ENCODE measurements at regions not wholly inside any gene's neighbourhood (a gene's known extent, or its start where the extent isn't known, plus 50 kb on each side); places are given as distances from the start of the nearest gene placed in this dataset.
"Not testable (repeated sequence)": the region's sequence is repeated elsewhere in the genome, so short reads cannot be mapped to it uniquely, and the experiment has no call there.

- Histone ChIP-seq H3K36me3 (ENCODE audit: control insufficient read depth in 3 of 3, insufficient read depth in 2 of 3, low read depth in 1 of 3, low read length in 3 of 3) (no peaks in the 10 kb centered on the region), H3K4me1 (ENCODE audit: control insufficient read depth in 3 of 3, insufficient read depth in 2 of 3, low read depth in 1 of 3, low read length in 2 of 3) (no peaks in the 10 kb centered on the region), H3K27me3 (ENCODE audit: control insufficient read depth in 3 of 3, insufficient read depth in 3 of 3, low read length in 3 of 3) (no peaks in the 10 kb centered on the region), H3K27ac (ENCODE audit: low read depth in 1 of 3, low read length in 2 of 3) (no peak overlapping the region), H3K9me3 (ENCODE audit: control insufficient read depth in 2 of 2, insufficient read depth in 1 of 2, low read depth in 1 of 2, low read length in 1 of 2) (no peaks in the 10 kb centered on the region), H3K4me3 (ENCODE audit: low read depth in 1 of 3, low read length in 3 of 3) (no peak overlapping the region)
- DNase-seq: no peak
- no peak for FAIRE-seq
These were observed 528.4 kb upstream of the SOX9 start for GRCh38 chr17:71592431-71592830.

GRCh38 chr17:71593078-71593477 lies 527.7 kb upstream of the SOX9 start:
- no peak overlapping the region for H3K4me3 ChIP-seq (ENCODE audit: low read depth in 1 of 3, low read length in 3 of 3)
- no peak for DNase-seq
- no peak for FAIRE-seq
- WGBS, 3 donors: 90 to 93% (median 92%) methylated on average over 1 of the region's 1 CpG
- H3K9me3 ChIP-seq (ENCODE audit: control insufficient read depth in 2 of 2, insufficient read depth in 1 of 2, low read depth in 1 of 2, low read length in 1 of 2): no peaks in the 10 kb centered on the region
- no peaks in the 10 kb centered on the region for H3K27me3 ChIP-seq (ENCODE audit: control insufficient read depth in 3 of 3, insufficient read depth in 3 of 3, low read length in 3 of 3)
- no peak overlapping the region for H3K27ac ChIP-seq (ENCODE audit: low read depth in 1 of 3, low read length in 2 of 3)
- no peaks in the 10 kb centered on the region for H3K36me3 ChIP-seq (ENCODE audit: control insufficient read depth in 3 of 3, insufficient read depth in 2 of 3, low read depth in 1 of 3, low read length in 3 of 3)
- H3K4me1 ChIP-seq (ENCODE audit: control insufficient read depth in 3 of 3, insufficient read depth in 2 of 3, low read depth in 1 of 3, low read length in 2 of 3): no peaks in the 10 kb centered on the region

- H3K27me3 ChIP-seq (ENCODE audit: control insufficient read depth in 3 of 3, insufficient read depth in 3 of 3, low read length in 3 of 3); H3K36me3 ChIP-seq (ENCODE audit: control insufficient read depth in 3 of 3, insufficient read depth in 2 of 3, low read depth in 1 of 3, low read length in 3 of 3); DNase-seq; H3K4me1 ChIP-seq (ENCODE audit: control insufficient read depth in 3 of 3, insufficient read depth in 2 of 3, low read depth in 1 of 3, low read length in 2 of 3); H3K9me3 ChIP-seq (ENCODE audit: control insufficient read depth in 2 of 2, insufficient read depth in 1 of 2, low read depth in 1 of 2, low read length in 1 of 2); H3K4me3 ChIP-seq (ENCODE audit: low read depth in 1 of 3, low read length in 3 of 3); FAIRE-seq; H3K27ac ChIP-seq (ENCODE audit: low read depth in 1 of 3, low read length in 2 of 3): not testable (repeated sequence)
- WGBS, 3 donors: 90 to 100% (median 100%) methylated on average over 1 of the region's 1 CpG
These were observed 521.2 kb upstream of the SOX9 start for GRCh38 chr17:71599583-71599982.

- H3K4me1 ChIP-seq (ENCODE audit: control insufficient read depth in 3 of 3, insufficient read depth in 2 of 3, low read depth in 1 of 3, low read length in 2 of 3): no peaks in the 10 kb centered on the region
- peak; percentile 6 to 13 for DNase-seq
- WGBS, 3 donors: 53 to 60% (median 54%) methylated on average over 8 of the region's 8 CpGs
- no peak overlapping the region for H3K4me3 ChIP-seq (ENCODE audit: low read depth in 1 of 3, low read length in 3 of 3)
- H3K36me3 ChIP-seq (ENCODE audit: control insufficient read depth in 3 of 3, insufficient read depth in 2 of 3, low read depth in 1 of 3, low read length in 3 of 3): no peaks in the 10 kb centered on the region
- no peak overlapping the region for H3K27ac ChIP-seq (ENCODE audit: low read depth in 1 of 3, low read length in 2 of 3)
- no peak for FAIRE-seq
- no peaks in the 10 kb centered on the region for H3K9me3 ChIP-seq (ENCODE audit: control insufficient read depth in 2 of 2, insufficient read depth in 1 of 2, low read depth in 1 of 2, low read length in 1 of 2)
- H3K27me3 ChIP-seq (ENCODE audit: control insufficient read depth in 3 of 3, insufficient read depth in 3 of 3, low read length in 3 of 3): no peaks in the 10 kb centered on the region
These were observed 520.6 kb upstream of the SOX9 start for GRCh38 chr17:71600137-71600789.

- peak in 1 of 2 donors; percentile 9 for DNase-seq
- H3K27me3 ChIP-seq (ENCODE audit: control insufficient read depth in 3 of 3, insufficient read depth in 3 of 3, low read length in 3 of 3): no peaks in the 10 kb centered on the region
- no peak overlapping the region for H3K27ac ChIP-seq (ENCODE audit: low read depth in 1 of 3, low read length in 2 of 3)
- no peak for FAIRE-seq
- WGBS, 3 donors: 31 to 54% (median 48%) methylated on average over 4 of the region's 4 CpGs
- H3K4me3 ChIP-seq (ENCODE audit: low read depth in 1 of 3, low read length in 3 of 3): no peak overlapping the region
- H3K36me3 ChIP-seq (ENCODE audit: control insufficient read depth in 3 of 3, insufficient read depth in 2 of 3, low read depth in 1 of 3, low read length in 3 of 3): no peaks in the 10 kb centered on the region
- no peaks in the 10 kb centered on the region for H3K4me1 ChIP-seq (ENCODE audit: control insufficient read depth in 3 of 3, insufficient read depth in 2 of 3, low read depth in 1 of 3, low read length in 2 of 3)
- H3K9me3 ChIP-seq (ENCODE audit: control insufficient read depth in 2 of 2, insufficient read depth in 1 of 2, low read depth in 1 of 2, low read length in 1 of 2): no peaks in the 10 kb centered on the region
These were observed 518.8 kb upstream of the SOX9 start for GRCh38 chr17:71601894-71602504.

GRCh38 chr17:71613996-71614395 lies 506.8 kb upstream of the SOX9 start:
- Histone ChIP-seq H3K36me3 (ENCODE audit: control insufficient read depth in 3 of 3, insufficient read depth in 2 of 3, low read depth in 1 of 3, low read length in 3 of 3) (no peaks in the 10 kb centered on the region), H3K27ac (ENCODE audit: low read depth in 1 of 3, low read length in 2 of 3) (no peak overlapping the region), H3K9me3 (ENCODE audit: control insufficient read depth in 2 of 2, insufficient read depth in 1 of 2, low read depth in 1 of 2, low read length in 1 of 2) (peaks cover 2 to 10% of the 10 kb centered on the region in 2 donors), H3K4me1 (ENCODE audit: control insufficient read depth in 3 of 3, insufficient read depth in 2 of 3, low read depth in 1 of 3, low read length in 2 of 3) (peaks cover 0 to 3% (median 0%) of the 10 kb centered on the region in 3 donors), H3K4me3 (ENCODE audit: low read depth in 1 of 3, low read length in 3 of 3) (no peak overlapping the region), H3K27me3 (ENCODE audit: control insufficient read depth in 3 of 3, insufficient read depth in 3 of 3, low read length in 3 of 3) (no peaks in the 10 kb centered on the region)
- no peak for FAIRE-seq
- DNase-seq: peak; percentile 27 to 31

GRCh38 chr17:71615820-71616219 lies 505.0 kb upstream of the SOX9 start:
- H3K36me3 ChIP-seq (ENCODE audit: control insufficient read depth in 3 of 3, insufficient read depth in 2 of 3, low read depth in 1 of 3, low read length in 3 of 3): no peaks in the 10 kb centered on the region
- H3K27me3 ChIP-seq (ENCODE audit: control insufficient read depth in 3 of 3, insufficient read depth in 3 of 3, low read length in 3 of 3): no peaks in the 10 kb centered on the region
- DNase-seq (peak in 1 of 2 donors; percentile 36), FAIRE-seq (no peak)
- peaks cover 2 to 10% of the 10 kb centered on the region in 2 donors for H3K9me3 ChIP-seq (ENCODE audit: control insufficient read depth in 2 of 2, insufficient read depth in 1 of 2, low read depth in 1 of 2, low read length in 1 of 2)
- no peak overlapping the region for H3K27ac ChIP-seq (ENCODE audit: low read depth in 1 of 3, low read length in 2 of 3)
- 63 to 74% (median 66%) methylated on average over 4 of the region's 4 CpGs for WGBS, 3 donors
- H3K4me3 ChIP-seq (ENCODE audit: low read depth in 1 of 3, low read length in 3 of 3): no peak overlapping the region
- H3K4me1 ChIP-seq (ENCODE audit: control insufficient read depth in 3 of 3, insufficient read depth in 2 of 3, low read depth in 1 of 3, low read length in 2 of 3): peaks cover 0 to 3% (median 0%) of the 10 kb centered on the region in 3 donors

- not testable (repeated sequence) for H3K4me1 ChIP-seq (ENCODE audit: control insufficient read depth in 3 of 3, insufficient read depth in 2 of 3, low read depth in 1 of 3, low read length in 2 of 3); H3K27ac ChIP-seq (ENCODE audit: low read depth in 1 of 3, low read length in 2 of 3); DNase-seq; H3K27me3 ChIP-seq (ENCODE audit: control insufficient read depth in 3 of 3, insufficient read depth in 3 of 3, low read length in 3 of 3); H3K36me3 ChIP-seq (ENCODE audit: control insufficient read depth in 3 of 3, insufficient read depth in 2 of 3, low read depth in 1 of 3, low read length in 3 of 3); FAIRE-seq; H3K4me3 ChIP-seq (ENCODE audit: low read depth in 1 of 3, low read length in 3 of 3)
- peaks cover 2 to 13% of the 10 kb centered on the region in 2 donors for H3K9me3 ChIP-seq (ENCODE audit: control insufficient read depth in 2 of 2, insufficient read depth in 1 of 2, low read depth in 1 of 2, low read length in 1 of 2)
These were observed 503.1 kb upstream of the SOX9 start for GRCh38 chr17:71617767-71618166.

GRCh38 chr17:71625330-71625729 lies 495.5 kb upstream of the SOX9 start:
- H3K9me3 ChIP-seq (ENCODE audit: control insufficient read depth in 2 of 2, insufficient read depth in 1 of 2, low read depth in 1 of 2, low read length in 1 of 2): peaks cover 0 to 2% of the 10 kb centered on the region in 2 donors
- no peak overlapping the region for H3K4me3 ChIP-seq (ENCODE audit: low read depth in 1 of 3, low read length in 3 of 3)
- no peaks in the 10 kb centered on the region for H3K4me1 ChIP-seq (ENCODE audit: control insufficient read depth in 3 of 3, insufficient read depth in 2 of 3, low read depth in 1 of 3, low read length in 2 of 3)
- no peak for FAIRE-seq
- 77 to 82% (median 81%) methylated on average over 1 of the region's 1 CpG for WGBS, 3 donors
- H3K27ac ChIP-seq (ENCODE audit: low read depth in 1 of 3, low read length in 2 of 3): no peak overlapping the region
- H3K27me3 ChIP-seq (ENCODE audit: control insufficient read depth in 3 of 3, insufficient read depth in 3 of 3, low read length in 3 of 3): no peaks in the 10 kb centered on the region
- no peaks in the 10 kb centered on the region for H3K36me3 ChIP-seq (ENCODE audit: control insufficient read depth in 3 of 3, insufficient read depth in 2 of 3, low read depth in 1 of 3, low read length in 3 of 3)
- DNase-seq: no peak
